Activated T-cell treated with anti-CD3 and anti-CD28 coated beads, Interleukin-2, amount 50 U/mL, for 72 hours (primary cell): ENCODE measurements at regions not wholly inside any gene's neighbourhood (a gene's known extent, or its start where the extent isn't known, plus 50 kb on each side); places are given as distances from the start of the nearest gene placed in this dataset.

Source experiments
- ATAC-seq, 2 donors: fragments of 150-1000 bp; cut with Tn5 transposase; replicated peaks in 1 of 2; 2 replicates each; pipeline ENCODE4 v1.10.0; 2021; ENCODE audit warnings: moderate library complexity in 2 of 2, mild to moderate bottlenecking in 1 of 2
- DNase-seq, 2 donors: peaks; one replicate each; pipeline ENCODE4 v3.0.0; 2021 to 2022; ENCODE audit warnings: mixed read lengths in 1 of 2
- H3K27ac Mint-ChIP-seq: one replicate; pipeline ENCODE4 v1.8.0; 2022; ENCODE audit warnings: mild to moderate bottlenecking, moderate library complexity, mixed read lengths
- H3K27me3 Mint-ChIP-seq: one replicate; pipeline ENCODE4 v1.8.0; 2022; ENCODE audit warnings: low read depth, mixed read lengths
- H3K36me3 Mint-ChIP-seq, 2 donors: one replicate each; pipeline ENCODE4 v1.8.0; 2022; ENCODE audit warnings: mixed read lengths in 2 of 2, mild to moderate bottlenecking in 1 of 2; ENCODE audit not compliant: insufficient read depth in 2 of 2
- H3K4me1 Mint-ChIP-seq: one replicate; pipeline ENCODE4 v1.8.0; 2022; ENCODE audit warnings: low read depth, mixed read lengths
- H3K4me3 Mint-ChIP-seq, 2 donors: one replicate each; pipeline ENCODE4 v1.8.0; 2022; ENCODE audit warnings: mild to moderate bottlenecking in 2 of 2, mixed read lengths in 2 of 2, moderate library complexity in 2 of 2
- H3K9me3 Mint-ChIP-seq, 2 donors: one replicate each; pipeline ENCODE4 v1.8.0; 2022; ENCODE audit warnings: mixed read lengths in 2 of 2

GRCh38 chr16:13390093-13390985 lies 488.9 kb downstream of the SHISA9 start:
- no peak for ATAC-seq
- no peaks in the 10 kb centered on the region for H3K4me1 Mint-ChIP-seq

GRCh38 chr16:13390986-13391305 lies 489.5 kb downstream of the SHISA9 start:
- H3K4me1 Mint-ChIP-seq = no peaks in the 10 kb centered on the region
- H3K27me3 Mint-ChIP-seq = no peaks in the 10 kb centered on the region
- DNase-seq (no peak), ATAC-seq (no peak)
- peaks cover under 1 to 6% of the 10 kb centered on the region in 2 donors for H3K36me3 Mint-ChIP-seq
- H3K4me3 Mint-ChIP-seq = no peak overlapping the region
- no peak overlapping the region for H3K27ac Mint-ChIP-seq
- peaks cover 3 to 11% of the 10 kb centered on the region in 2 donors for H3K9me3 Mint-ChIP-seq

More at GRCh38 chr16:13390093-13390985, 488.9 kb downstream of the SHISA9 start:
- peaks cover 5 to 14% of the 10 kb centered on the region in 2 donors for H3K9me3 Mint-ChIP-seq
- H3K27me3 Mint-ChIP-seq = no peaks in the 10 kb centered on the region
- no peak overlapping the region for H3K4me3 Mint-ChIP-seq
- H3K36me3 Mint-ChIP-seq = peaks cover 3 to 6% of the 10 kb centered on the region in 2 donors
- no peak for DNase-seq
- H3K27ac Mint-ChIP-seq = no peak overlapping the region

GRCh38 chr16:13391337-13391736 lies 489.9 kb downstream of the SHISA9 start:
- Mint-ChIP-seq H3K4me1 (no peaks in the 10 kb centered on the region), H3K27ac (no peak overlapping the region), H3K36me3 (peaks cover 0 to 6% of the 10 kb centered on the region in 2 donors), H3K27me3 (no peaks in the 10 kb centered on the region), H3K4me3 (no peak overlapping the region), H3K9me3 (peaks cover 2 to 10% of the 10 kb centered on the region in 2 donors)
- DNase-seq = no peak
- no peak for ATAC-seq

- no peak for DNase-seq
- Mint-ChIP-seq H3K27ac (no peak overlapping the region), H3K4me1 (no peaks in the 10 kb centered on the region), H3K4me3 (no peak overlapping the region), H3K27me3 (no peaks in the 10 kb centered on the region), H3K9me3 (peaks cover 2 to 9% of the 10 kb centered on the region in 2 donors), H3K36me3 (no peaks in the 10 kb centered on the region)
- no peak for ATAC-seq
These were observed 490.9 kb downstream of the SHISA9 start for GRCh38 chr16:13392341-13392740.

- Mint-ChIP-seq H3K9me3 (peaks cover 2 to 4% of the 10 kb centered on the region in 2 donors), H3K4me1 (no peaks in the 10 kb centered on the region), H3K4me3 (no peak overlapping the region), H3K27ac (no peak overlapping the region), H3K36me3 (no peaks in the 10 kb centered on the region), H3K27me3 (no peaks in the 10 kb centered on the region)
- ATAC-seq = no peak
- no peak for DNase-seq
These were observed 492.4 kb downstream of the SHISA9 start for GRCh38 chr16:13393816-13394215.

GRCh38 chr16:13394488-13394887 lies 493.1 kb downstream of the SHISA9 start:
- Mint-ChIP-seq H3K36me3 (no peaks in the 10 kb centered on the region), H3K27ac (no peak overlapping the region), H3K27me3 (no peaks in the 10 kb centered on the region), H3K9me3 (peaks cover 2 to 4% of the 10 kb centered on the region in 2 donors), H3K4me1 (no peaks in the 10 kb centered on the region), H3K4me3 (no peak overlapping the region)
- ATAC-seq (no peak), DNase-seq (no peak)

GRCh38 chr16:13397126-13397525 lies 495.7 kb downstream of the SHISA9 start:
- Mint-ChIP-seq H3K4me3 (no peak overlapping the region), H3K27ac (no peak overlapping the region), H3K36me3 (no peaks in the 10 kb centered on the region), H3K27me3 (no peaks in the 10 kb centered on the region), H3K4me1 (no peaks in the 10 kb centered on the region), H3K9me3 (peaks cover 0 to 6% of the 10 kb centered on the region in 2 donors)
- no peak for DNase-seq
- ATAC-seq = no peak

- ATAC-seq (no peak), DNase-seq (no peak)
- H3K4me1 Mint-ChIP-seq = no peaks in the 10 kb centered on the region
- H3K4me3 Mint-ChIP-seq = no peak overlapping the region
- H3K27me3 Mint-ChIP-seq = no peaks in the 10 kb centered on the region
- peaks cover 0 to 8% of the 10 kb centered on the region in 2 donors for H3K9me3 Mint-ChIP-seq
- no peak overlapping the region for H3K27ac Mint-ChIP-seq
- no peaks in the 10 kb centered on the region for H3K36me3 Mint-ChIP-seq
These were observed 500.2 kb downstream of the SHISA9 start for GRCh38 chr16:13401641-13402040.

- Mint-ChIP-seq H3K27me3 (no peaks in the 10 kb centered on the region), H3K9me3 (peaks cover 0 to 8% of the 10 kb centered on the region in 2 donors), H3K27ac (no peak overlapping the region), H3K4me3 (no peak overlapping the region), H3K4me1 (no peaks in the 10 kb centered on the region), H3K36me3 (no peaks in the 10 kb centered on the region)
- no peak for ATAC-seq
- DNase-seq = no peak
These were observed 501.2 kb downstream of the SHISA9 start for GRCh38 chr16:13402601-13403000.

GRCh38 chr16:13403326-13403725 lies 501.9 kb downstream of the SHISA9 start:
- H3K9me3 Mint-ChIP-seq = peaks cover 0 to 8% of the 10 kb centered on the region in 2 donors

GRCh38 chr16:13414154-13414553 lies 505.8 kb upstream of the ERCC4 start:
- no peak overlapping the region for H3K4me3 Mint-ChIP-seq
- peaks cover 0 to 5% of the 10 kb centered on the region in 2 donors for H3K9me3 Mint-ChIP-seq
- no peak for ATAC-seq
- H3K36me3 Mint-ChIP-seq = peaks cover 0 to 1% of the 10 kb centered on the region in 2 donors
- no peak for DNase-seq
- no peak overlapping the region for H3K27ac Mint-ChIP-seq
- H3K4me1 Mint-ChIP-seq = no peaks in the 10 kb centered on the region
- no peaks in the 10 kb centered on the region for H3K27me3 Mint-ChIP-seq

More at GRCh38 chr16:13403326-13403725, 501.9 kb downstream of the SHISA9 start:
- H3K4me1 Mint-ChIP-seq = no peaks in the 10 kb centered on the region
- H3K4me3 Mint-ChIP-seq = no peak overlapping the region
- no peaks in the 10 kb centered on the region for H3K36me3 Mint-ChIP-seq
- ATAC-seq = no peak
- no peak for DNase-seq
- H3K27me3 Mint-ChIP-seq = no peaks in the 10 kb centered on the region
- H3K27ac Mint-ChIP-seq = no peak overlapping the region

GRCh38 chr16:13419589-13419988 lies 500.4 kb upstream of the ERCC4 start:
- Mint-ChIP-seq H3K4me3 (no peak overlapping the region), H3K27ac (no peak overlapping the region), H3K4me1 (no peaks in the 10 kb centered on the region), H3K36me3 (no peaks in the 10 kb centered on the region), H3K27me3 (no peaks in the 10 kb centered on the region), H3K9me3 (peaks cover 2 to 6% of the 10 kb centered on the region in 2 donors)
- no peak for ATAC-seq
- DNase-seq = no peak

GRCh38 chr16:13421726-13422125 lies 498.2 kb upstream of the ERCC4 start:
- no peak for ATAC-seq
- Mint-ChIP-seq H3K36me3 (no peaks in the 10 kb centered on the region), H3K4me3 (no peak overlapping the region), H3K4me1 (no peaks in the 10 kb centered on the region), H3K9me3 (peaks cover 2% of the 10 kb centered on the region in 2 donors), H3K27ac (no peak overlapping the region), H3K27me3 (no peaks in the 10 kb centered on the region)
- DNase-seq = no peak

GRCh38 chr16:13425836-13426235 lies 494.1 kb upstream of the ERCC4 start:
- DNase-seq = no peak
- Mint-ChIP-seq H3K27ac (no peak overlapping the region), H3K9me3 (peaks cover 2% of the 10 kb centered on the region in 2 donors), H3K27me3 (no peaks in the 10 kb centered on the region), H3K4me3 (no peak overlapping the region), H3K4me1 (no peaks in the 10 kb centered on the region), H3K36me3 (no peaks in the 10 kb centered on the region)
- no peak for ATAC-seq
